T-cell (primary cell): ENCODE measurements at regions not wholly inside any gene's neighbourhood (a gene's known extent, or its start where the extent isn't known, plus 50 kb on each side); places are given as distances from the start of the nearest gene placed in this dataset.

Experiments used
- ATAC-seq, 4 experiments: fragments of 200-7000 bp in 3 of 4; fragments of 150-1000 bp in 1 of 4; cut with Tn5 transposase; replicated peaks in 1 of 4; 1 replicate in 3 of 4; 2 replicates in 1 of 4; pipeline ENCODE4 v1.10.0; 2021; ENCODE audit warnings: moderate library complexity in 3 of 4, mild to moderate bottlenecking in 2 of 4, moderate number of reproducible peaks in 1 of 4
- CTCF ChIA-PET, 2 donors: fragments of 300-600 bp; sonication (Branson Sonifier 250); formaldehyde crosslinking; loops; one replicate each; lab custom pipeline; 2022; ENCODE audit warnings: antibody characterized with exemption in 2 of 2; lab: Charles Lee
- POLR2A ChIA-PET, 2 donors: fragments of 300-600 bp; sonication (Branson Sonifier 250); formaldehyde crosslinking; loops; one replicate each; lab custom pipeline; 2022; ENCODE audit warnings: antibody characterized with exemption in 2 of 2; lab: Charles Lee
- DNase-seq, 35 experiments: peaks; one replicate each; pipeline versions ENCODE4 v3.0.0 to v3.0.0-alpha.2; 2013 to 2023
- H3K27ac ChIP-seq: one replicate; pipeline ENCODE4 v1.5.1; 2013; ENCODE audit warnings: low read length
- H3K27me3 ChIP-seq, 2 experiments: replicated peaks in 1 of 2; 1 replicate in 1 of 2; 2 replicates in 1 of 2; pipeline versions ENCODE4 v1.6.1 to v1.7.0; 2013; ENCODE audit warnings: low read length in 1 of 2, mixed read lengths in 1 of 2; ENCODE audit not compliant: control insufficient read depth in 2 of 2, insufficient read depth in 2 of 2; ENCODE audit errors: extremely low read depth in 1 of 2
- H3K36me3 ChIP-seq, 2 donors: 1 replicate in 1 of 2; 2 replicates in 1 of 2; pipeline versions ENCODE4 v1.6.1 to v1.7.0; 2013; ENCODE audit warnings: low read length in 1 of 2; ENCODE audit not compliant: control insufficient read depth in 2 of 2, insufficient read depth in 1 of 2; ENCODE audit errors: extremely low read depth in 1 of 2
- H3K4me1 ChIP-seq, 2 experiments: 1 replicate in 1 of 2; 2 replicates in 1 of 2; pipeline versions ENCODE4 v1.6.1 to v1.7.0; 2013; ENCODE audit warnings: low read length in 2 of 2, mixed read lengths in 1 of 2; ENCODE audit not compliant: insufficient read depth in 2 of 2, control insufficient read depth in 1 of 2; ENCODE audit errors: extremely low read depth in 1 of 2
- H3K4me3 ChIP-seq, 2 donors: 1 replicate in 1 of 2; 2 replicates in 1 of 2; pipeline versions ENCODE4 v1.5.1 to v1.7.0; 2013; ENCODE audit warnings: mild to moderate bottlenecking in 2 of 2, low read length in 1 of 2, moderate library complexity in 1 of 2; ENCODE audit not compliant: control insufficient read depth in 1 of 2; ENCODE audit errors: extremely low read depth in 1 of 2
- H3K9me3 ChIP-seq: 2 replicates; pipeline ENCODE4 v1.7.0; 2013
- H3K27ac Mint-ChIP-seq, 2 donors: one replicate each; pipeline ENCODE4 v1.8.0; 2020 to 2021; ENCODE audit warnings: mild to moderate bottlenecking in 2 of 2, mixed read lengths in 2 of 2
- H3K27me3 Mint-ChIP-seq, 2 donors: one replicate each; pipeline ENCODE4 v1.8.0; 2021 to 2022; ENCODE audit warnings: mixed read lengths in 2 of 2
- H3K36me3 Mint-ChIP-seq: one replicate; pipeline ENCODE4 v1.8.0; 2021; ENCODE audit warnings: mixed read lengths
- H3K4me1 Mint-ChIP-seq, 3 donors: one replicate each; pipeline ENCODE4 v1.8.0; 2020 to 2022; ENCODE audit warnings: mixed read lengths in 3 of 3, mild to moderate bottlenecking in 1 of 3
- H3K4me3 Mint-ChIP-seq, 3 donors: one replicate each; pipeline ENCODE4 v1.8.0; 2020 to 2022; ENCODE audit warnings: mild to moderate bottlenecking in 3 of 3, mixed read lengths in 3 of 3, moderate library complexity in 3 of 3
- H3K9me3 Mint-ChIP-seq, 3 donors: one replicate each; pipeline ENCODE4 v1.8.0; 2020 to 2022; ENCODE audit warnings: mixed read lengths in 3 of 3
- WGBS: methylation state at CpG from one replicate; pipeline ENCODE4 v1.1.5; 2013; ENCODE audit warnings: missing lambda C conversion rate; ENCODE audit not compliant: insufficient coverage; 5-methylcytosine and 5-hydroxymethylcytosine counted together

GRCh38 chr3:68345781-68346180 lies 586.6 kb downstream of the TAFA4 start:
- Histone ChIP-seq H3K27me3 (no peaks in the 10 kb centered on the region), H3K4me1 (no peaks in the 10 kb centered on the region), H3K9me3 (no peaks in the 10 kb centered on the region), H3K27ac (no peak overlapping the region), H3K4me3 (no peak overlapping the region), H3K36me3 (no peaks in the 10 kb centered on the region)
- Mint-ChIP-seq H3K4me1 (no peaks in the 10 kb centered on the region), H3K27ac (no peak overlapping the region), H3K4me3 (no peak overlapping the region), H3K36me3 (no peaks in the 10 kb centered on the region), H3K9me3 (peaks cover 0 to 4% (median 0%) of the 10 kb centered on the region in 3 donors), H3K27me3 (no peaks in the 10 kb centered on the region)
- POLR2A ChIA-PET, result no interaction called here
- no CpG with 5 or more reads among the region's 2 CpGs for WGBS
- ATAC-seq (no peak), DNase-seq (no peak)
- CTCF ChIA-PET, result interaction anchor here in 1 of 2 donors (0.6 kb wide), 1 partner anchor 16 kb away, joined by 3 read pairs; no protein-coding TSS in a partner anchor

- ATAC-seq (no peak), DNase-seq (no peak)
- no peaks in the 10 kb centered on the region for H3K27me3 ChIP-seq
- no peaks in the 10 kb centered on the region for H3K4me1 Mint-ChIP-seq
- peaks cover 0 to 6% (median 0%) of the 10 kb centered on the region in 3 donors for H3K9me3 Mint-ChIP-seq
- no peaks in the 10 kb centered on the region for H3K36me3 Mint-ChIP-seq
- no peak overlapping the region for H3K4me3 ChIP-seq
- no peak overlapping the region for H3K27ac Mint-ChIP-seq
- POLR2A ChIA-PET, result no interaction called here
- no peaks in the 10 kb centered on the region for H3K36me3 ChIP-seq
- no peaks in the 10 kb centered on the region for H3K9me3 ChIP-seq
- CTCF ChIA-PET, result no interaction called here
- WGBS, result no CpG with 5 or more reads among the region's 5 CpGs
- no peaks in the 10 kb centered on the region for H3K27me3 Mint-ChIP-seq
- no peak overlapping the region for H3K4me3 Mint-ChIP-seq
- H3K4me1 ChIP-seq, result no peaks in the 10 kb centered on the region
- no peak overlapping the region for H3K27ac ChIP-seq
Measured at GRCh38 chr3:68342426-68342825, 589.9 kb downstream of the TAFA4 start.

- H3K9me3 Mint-ChIP-seq, result peaks cover 0 to 6% (median 0%) of the 10 kb centered on the region in 3 donors
- H3K4me1 Mint-ChIP-seq, result no peaks in the 10 kb centered on the region
- ChIA-PET CTCF (no interaction called here), POLR2A (no interaction called here)
- H3K4me1 ChIP-seq, result no peaks in the 10 kb centered on the region
- H3K27ac Mint-ChIP-seq, result no peak overlapping the region
- no peak for DNase-seq
- no peak overlapping the region for H3K27ac ChIP-seq
- 63% methylated on average over 1 of the region's 1 CpG for WGBS
- no peak overlapping the region for H3K4me3 ChIP-seq
- peaks cover 0 to 3% of the 10 kb centered on the region in 2 donors for H3K27me3 Mint-ChIP-seq
- no peak for ATAC-seq
- no peak overlapping the region for H3K4me3 Mint-ChIP-seq
- H3K36me3 ChIP-seq, result no peaks in the 10 kb centered on the region
- H3K9me3 ChIP-seq, result no peaks in the 10 kb centered on the region
- no peaks in the 10 kb centered on the region for H3K36me3 Mint-ChIP-seq
- no peaks in the 10 kb centered on the region for H3K27me3 ChIP-seq
Measured at GRCh38 chr3:68336042-68336441, 596.3 kb downstream of the TAFA4 start.

- H3K27ac Mint-ChIP-seq, result no peak overlapping the region
Measured at GRCh38 chr3:68334367-68334986, 597.9 kb downstream of the TAFA4 start.

GRCh38 chr3:68328049-68328448 lies 604.3 kb downstream of the TAFA4 start:
- H3K27ac Mint-ChIP-seq, result no peak overlapping the region
- H3K9me3 Mint-ChIP-seq, result peaks cover 0 to 18% (median 4%) of the 10 kb centered on the region in 3 donors
- POLR2A ChIA-PET, result interaction anchor here in 1 of 2 donors (0.6 kb wide), 1 partner anchor 106 kb away, joined by 4 read pairs; no protein-coding TSS in a partner anchor
- no peaks in the 10 kb centered on the region for H3K4me1 Mint-ChIP-seq
- WGBS, result 80% methylated on average over 1 of the region's 3 CpGs
- H3K27me3 ChIP-seq, result no peaks in the 10 kb centered on the region
- no peak overlapping the region for H3K4me3 ChIP-seq
- peaks cover 0 to 3% of the 10 kb centered on the region in 2 donors for H3K27me3 Mint-ChIP-seq
- ATAC-seq (no peak), DNase-seq (no peak)
- no peak overlapping the region for H3K4me3 Mint-ChIP-seq
- no peaks in the 10 kb centered on the region for H3K9me3 ChIP-seq
- H3K4me1 ChIP-seq, result no peaks in the 10 kb centered on the region
- no peak overlapping the region for H3K27ac ChIP-seq
- peaks cover 8% of the 10 kb centered on the region for H3K36me3 Mint-ChIP-seq
- H3K36me3 ChIP-seq, result no peaks in the 10 kb centered on the region
- CTCF ChIA-PET, result no interaction called here

More at GRCh38 chr3:68334367-68334986, 597.9 kb downstream of the TAFA4 start:
- H3K4me1 ChIP-seq, result no peaks in the 10 kb centered on the region
- no peaks in the 10 kb centered on the region for H3K9me3 ChIP-seq
- ATAC-seq (no peak), DNase-seq (no peak)
- H3K36me3 Mint-ChIP-seq, result peaks cover 1% of the 10 kb centered on the region
- no peaks in the 10 kb centered on the region for H3K4me1 Mint-ChIP-seq
- H3K36me3 ChIP-seq, result no peaks in the 10 kb centered on the region
- ChIA-PET POLR2A (no interaction called here), CTCF (no interaction called here)
- WGBS, result 94% methylated on average over 2 of the region's 4 CpGs
- H3K27ac ChIP-seq, result no peak overlapping the region
- no peak overlapping the region for H3K4me3 Mint-ChIP-seq
- peaks cover 0 to 5% (median 1%) of the 10 kb centered on the region in 3 donors for H3K9me3 Mint-ChIP-seq
- H3K27me3 Mint-ChIP-seq, result peaks cover 0 to 4% of the 10 kb centered on the region in 2 donors
- H3K27me3 ChIP-seq, result no peaks in the 10 kb centered on the region
- H3K4me3 ChIP-seq, result no peak overlapping the region

- Histone ChIP-seq H3K9me3 (no peaks in the 10 kb centered on the region), H3K4me3 (no peak overlapping the region), H3K4me1 (no peaks in the 10 kb centered on the region), H3K27ac (no peak overlapping the region), H3K27me3 (no peaks in the 10 kb centered on the region), H3K36me3 (no peaks in the 10 kb centered on the region)
- WGBS, result 60% methylated on average over 1 of the region's 1 CpG
- Mint-ChIP-seq H3K9me3 (peaks cover 6 to 11% (median 10%) of the 10 kb centered on the region in 3 donors), H3K27me3 (no peaks in the 10 kb centered on the region), H3K4me1 (no peaks in the 10 kb centered on the region), H3K36me3 (peaks cover 12% of the 10 kb centered on the region), H3K27ac (no peak overlapping the region), H3K4me3 (no peak overlapping the region)
- ChIA-PET POLR2A (interaction anchor here in 1 of 2 donors (0.6 kb wide), 1 partner anchor 113 kb away, joined by 3 read pairs; no protein-coding TSS in a partner anchor), CTCF (no interaction called here)
- no peak for DNase-seq
- no peak for ATAC-seq
Measured at GRCh38 chr3:68315964-68316363, 616.4 kb downstream of the TAFA4 start.
